Lower leg skin (tissue), 3 donors: ENCODE measurements at regions not wholly inside any gene's neighbourhood (a gene's known extent, or its start where the extent isn't known, plus 50 kb on each side); places are given as distances from the start of the nearest gene placed in this dataset.

Experiments used
- POLR2A ChIP-seq, 2 donors: fragments of 450-650 bp; IDR thresholded peaks; one replicate each; pipeline ENCODE4 v1.6.1; 2016 to 2017; ENCODE audit warnings: antibody characterized with exemption in 2 of 2, mild to moderate bottlenecking in 1 of 2, moderate library complexity in 1 of 2
- TF ChIP-seq, protein P1 (sequence below), 3 donors: fragments of 450-650 bp; IDR thresholded peaks; one replicate each; pipeline ENCODE4 v1.5.1; 2016; ENCODE audit warnings: antibody characterized with exemption in 3 of 3, mild to moderate bottlenecking in 3 of 3, moderate library complexity in 2 of 3

DNA sequence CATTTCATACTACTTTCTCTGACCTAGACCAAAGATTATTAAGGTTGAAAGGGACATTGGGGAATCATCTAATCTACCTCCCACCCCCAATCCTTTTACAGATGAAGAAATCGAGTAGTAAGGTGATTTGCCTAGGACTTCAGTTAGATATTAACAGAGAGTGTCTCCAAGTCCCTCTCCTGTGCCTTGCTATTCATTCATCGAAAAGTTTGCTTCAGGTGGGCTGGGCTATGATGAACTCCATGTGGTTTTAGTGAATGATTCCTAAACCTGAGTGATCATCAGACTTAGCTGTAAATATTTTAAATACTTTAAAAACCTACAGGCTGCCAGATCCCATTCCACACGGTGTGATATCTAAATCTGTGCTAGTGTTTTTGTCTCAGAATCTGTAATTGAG, 259.4 kb upstream of the SORCS1 start:
- TF ChIP-seq, protein P1, sequence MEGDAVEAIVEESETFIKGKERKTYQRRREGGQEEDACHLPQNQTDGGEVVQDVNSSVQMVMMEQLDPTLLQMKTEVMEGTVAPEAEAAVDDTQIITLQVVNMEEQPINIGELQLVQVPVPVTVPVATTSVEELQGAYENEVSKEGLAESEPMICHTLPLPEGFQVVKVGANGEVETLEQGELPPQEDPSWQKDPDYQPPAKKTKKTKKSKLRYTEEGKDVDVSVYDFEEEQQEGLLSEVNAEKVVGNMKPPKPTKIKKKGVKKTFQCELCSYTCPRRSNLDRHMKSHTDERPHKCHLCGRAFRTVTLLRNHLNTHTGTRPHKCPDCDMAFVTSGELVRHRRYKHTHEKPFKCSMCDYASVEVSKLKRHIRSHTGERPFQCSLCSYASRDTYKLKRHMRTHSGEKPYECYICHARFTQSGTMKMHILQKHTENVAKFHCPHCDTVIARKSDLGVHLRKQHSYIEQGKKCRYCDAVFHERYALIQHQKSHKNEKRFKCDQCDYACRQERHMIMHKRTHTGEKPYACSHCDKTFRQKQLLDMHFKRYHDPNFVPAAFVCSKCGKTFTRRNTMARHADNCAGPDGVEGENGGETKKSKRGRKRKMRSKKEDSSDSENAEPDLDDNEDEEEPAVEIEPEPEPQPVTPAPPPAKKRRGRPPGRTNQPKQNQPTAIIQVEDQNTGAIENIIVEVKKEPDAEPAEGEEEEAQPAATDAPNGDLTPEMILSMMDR (IDR thresholded peaks at IDR 0.05): no peak
- no peak for TF ChIP-seq POLR2A (IDR thresholded peaks at IDR 0.05)
